ENCODE measurements at regions not wholly inside any gene's neighbourhood (a gene's known extent, or its start where the extent isn't known, plus 50 kb on each side); places are given as distances from the start of the nearest gene placed in this dataset.

DNA sequence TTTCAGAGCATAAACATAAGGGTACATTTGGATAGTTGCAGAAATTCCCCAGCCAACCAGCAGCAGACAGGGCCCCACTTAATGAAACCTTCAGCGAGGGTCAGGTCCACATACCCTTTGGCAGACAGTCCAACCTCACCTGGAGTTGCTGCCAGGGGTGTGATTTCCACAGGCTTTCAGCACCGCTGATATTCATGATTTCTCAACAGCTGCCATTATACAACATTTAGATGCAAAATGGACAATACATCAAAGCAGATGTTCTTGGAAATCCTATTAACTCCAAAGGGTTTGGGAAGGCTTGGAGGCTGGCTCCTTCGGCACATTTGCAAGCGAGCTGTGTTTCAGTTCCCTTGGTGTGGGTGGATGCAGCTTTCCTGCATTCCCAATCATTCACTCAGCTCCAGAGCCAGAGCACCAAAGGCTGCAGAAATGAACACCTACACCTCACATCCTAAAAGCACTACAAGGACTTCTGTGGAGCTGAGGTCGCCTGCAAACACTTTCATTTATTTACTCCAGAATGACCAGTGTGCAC lies 147.2 kb upstream of the VSTM2B start:
- POLR2A ChIA-PET, result no interaction called here
- Histone ChIP-seq H3K4me3 (ENCODE audit: low read depth in 2 of 2, low read length in 1 of 2) (no peak overlapping the region), H3K27me3 (ENCODE audit: insufficient read depth) (no peaks in the 10 kb centered on the region; the same call in 1 of the 2 replicates), H3K4me1 (ENCODE audit: control insufficient read depth in 1 of 2, insufficient read depth in 2 of 2, low read depth in 1 of 2, low read length in 1 of 2) (no peaks in the 10 kb centered on the region), H3K27ac (ENCODE audit: low read depth in 2 of 2, low read length in 1 of 2) (no peak overlapping the region), H3F3A (replicated peaks; ENCODE audit: insufficient read depth) (no peaks in the 10 kb centered on the region), H3K9ac (no peak overlapping the region), H2AFZ (ENCODE audit: low read depth) (no peak overlapping the region), H3K9me2 (no peaks in the 10 kb centered on the region), H3K79me2 (ENCODE audit: insufficient read depth) (no peaks in the 10 kb centered on the region), H4K20me1 (ENCODE audit: insufficient read depth) (no peaks in the 10 kb centered on the region), H3K9me3 (no peaks in the 10 kb centered on the region), H3K4me2 (no peak overlapping the region), H3K36me3 (replicated peaks in 1 of 2; ENCODE audit: control insufficient read depth in 1 of 2, insufficient read depth in 2 of 2, low read length in 1 of 2) (no peaks in the 10 kb centered on the region)
- TF ChIP-seq, protein P1, sequence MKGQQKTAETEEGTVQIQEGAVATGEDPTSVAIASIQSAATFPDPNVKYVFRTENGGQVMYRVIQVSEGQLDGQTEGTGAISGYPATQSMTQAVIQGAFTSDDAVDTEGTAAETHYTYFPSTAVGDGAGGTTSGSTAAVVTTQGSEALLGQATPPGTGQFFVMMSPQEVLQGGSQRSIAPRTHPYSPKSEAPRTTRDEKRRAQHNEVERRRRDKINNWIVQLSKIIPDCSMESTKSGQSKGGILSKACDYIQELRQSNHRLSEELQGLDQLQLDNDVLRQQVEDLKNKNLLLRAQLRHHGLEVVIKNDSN (IDR thresholded peaks at IDR 0.05; ENCODE audit: borderline replicate concordance, low read depth), result no peak
- TF ChIP-seq RAD21 (IDR thresholded peaks at IDR 0.05; ENCODE audit: low read length) (no peak), TAF1 (IDR thresholded peaks at IDR 0.05; ENCODE audit: borderline replicate concordance, low read depth, low read length) (no peak), ELF1 (IDR thresholded peaks at IDR 0.05) (no peak), NRF1 (IDR thresholded peaks at IDR 0.05; ENCODE audit: low read depth, low read length) (no peak)
- TF ChIP-seq, protein P2, sequence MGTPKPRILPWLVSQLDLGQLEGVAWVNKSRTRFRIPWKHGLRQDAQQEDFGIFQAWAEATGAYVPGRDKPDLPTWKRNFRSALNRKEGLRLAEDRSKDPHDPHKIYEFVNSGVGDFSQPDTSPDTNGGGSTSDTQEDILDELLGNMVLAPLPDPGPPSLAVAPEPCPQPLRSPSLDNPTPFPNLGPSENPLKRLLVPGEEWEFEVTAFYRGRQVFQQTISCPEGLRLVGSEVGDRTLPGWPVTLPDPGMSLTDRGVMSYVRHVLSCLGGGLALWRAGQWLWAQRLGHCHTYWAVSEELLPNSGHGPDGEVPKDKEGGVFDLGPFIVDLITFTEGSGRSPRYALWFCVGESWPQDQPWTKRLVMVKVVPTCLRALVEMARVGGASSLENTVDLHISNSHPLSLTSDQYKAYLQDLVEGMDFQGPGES (IDR thresholded peaks at IDR 0.05; ENCODE audit: low read depth, low read length), result no peak
- TF ChIP-seq, protein P3, sequence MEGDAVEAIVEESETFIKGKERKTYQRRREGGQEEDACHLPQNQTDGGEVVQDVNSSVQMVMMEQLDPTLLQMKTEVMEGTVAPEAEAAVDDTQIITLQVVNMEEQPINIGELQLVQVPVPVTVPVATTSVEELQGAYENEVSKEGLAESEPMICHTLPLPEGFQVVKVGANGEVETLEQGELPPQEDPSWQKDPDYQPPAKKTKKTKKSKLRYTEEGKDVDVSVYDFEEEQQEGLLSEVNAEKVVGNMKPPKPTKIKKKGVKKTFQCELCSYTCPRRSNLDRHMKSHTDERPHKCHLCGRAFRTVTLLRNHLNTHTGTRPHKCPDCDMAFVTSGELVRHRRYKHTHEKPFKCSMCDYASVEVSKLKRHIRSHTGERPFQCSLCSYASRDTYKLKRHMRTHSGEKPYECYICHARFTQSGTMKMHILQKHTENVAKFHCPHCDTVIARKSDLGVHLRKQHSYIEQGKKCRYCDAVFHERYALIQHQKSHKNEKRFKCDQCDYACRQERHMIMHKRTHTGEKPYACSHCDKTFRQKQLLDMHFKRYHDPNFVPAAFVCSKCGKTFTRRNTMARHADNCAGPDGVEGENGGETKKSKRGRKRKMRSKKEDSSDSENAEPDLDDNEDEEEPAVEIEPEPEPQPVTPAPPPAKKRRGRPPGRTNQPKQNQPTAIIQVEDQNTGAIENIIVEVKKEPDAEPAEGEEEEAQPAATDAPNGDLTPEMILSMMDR (IDR thresholded peaks at IDR 0.05), result no peak
- TF ChIP-seq, protein P4, sequence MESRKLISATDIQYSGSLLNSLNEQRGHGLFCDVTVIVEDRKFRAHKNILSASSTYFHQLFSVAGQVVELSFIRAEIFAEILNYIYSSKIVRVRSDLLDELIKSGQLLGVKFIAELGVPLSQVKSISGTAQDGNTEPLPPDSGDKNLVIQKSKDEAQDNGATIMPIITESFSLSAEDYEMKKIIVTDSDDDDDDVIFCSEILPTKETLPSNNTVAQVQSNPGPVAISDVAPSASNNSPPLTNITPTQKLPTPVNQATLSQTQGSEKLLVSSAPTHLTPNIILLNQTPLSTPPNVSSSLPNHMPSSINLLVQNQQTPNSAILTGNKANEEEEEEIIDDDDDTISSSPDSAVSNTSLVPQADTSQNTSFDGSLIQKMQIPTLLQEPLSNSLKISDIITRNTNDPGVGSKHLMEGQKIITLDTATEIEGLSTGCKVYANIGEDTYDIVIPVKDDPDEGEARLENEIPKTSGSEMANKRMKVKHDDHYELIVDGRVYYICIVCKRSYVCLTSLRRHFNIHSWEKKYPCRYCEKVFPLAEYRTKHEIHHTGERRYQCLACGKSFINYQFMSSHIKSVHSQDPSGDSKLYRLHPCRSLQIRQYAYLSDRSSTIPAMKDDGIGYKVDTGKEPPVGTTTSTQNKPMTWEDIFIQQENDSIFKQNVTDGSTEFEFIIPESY (IDR thresholded peaks at IDR 0.05; ENCODE audit: borderline replicate concordance, low read depth), result no peak
- DNase-seq, result no peak
- 0% methylated on average over 5 of the region's 5 CpGs for WGBS (ENCODE audit: low lambda C conversion rate)
- CTCF ChIA-PET, result no interaction called here

DNA sequence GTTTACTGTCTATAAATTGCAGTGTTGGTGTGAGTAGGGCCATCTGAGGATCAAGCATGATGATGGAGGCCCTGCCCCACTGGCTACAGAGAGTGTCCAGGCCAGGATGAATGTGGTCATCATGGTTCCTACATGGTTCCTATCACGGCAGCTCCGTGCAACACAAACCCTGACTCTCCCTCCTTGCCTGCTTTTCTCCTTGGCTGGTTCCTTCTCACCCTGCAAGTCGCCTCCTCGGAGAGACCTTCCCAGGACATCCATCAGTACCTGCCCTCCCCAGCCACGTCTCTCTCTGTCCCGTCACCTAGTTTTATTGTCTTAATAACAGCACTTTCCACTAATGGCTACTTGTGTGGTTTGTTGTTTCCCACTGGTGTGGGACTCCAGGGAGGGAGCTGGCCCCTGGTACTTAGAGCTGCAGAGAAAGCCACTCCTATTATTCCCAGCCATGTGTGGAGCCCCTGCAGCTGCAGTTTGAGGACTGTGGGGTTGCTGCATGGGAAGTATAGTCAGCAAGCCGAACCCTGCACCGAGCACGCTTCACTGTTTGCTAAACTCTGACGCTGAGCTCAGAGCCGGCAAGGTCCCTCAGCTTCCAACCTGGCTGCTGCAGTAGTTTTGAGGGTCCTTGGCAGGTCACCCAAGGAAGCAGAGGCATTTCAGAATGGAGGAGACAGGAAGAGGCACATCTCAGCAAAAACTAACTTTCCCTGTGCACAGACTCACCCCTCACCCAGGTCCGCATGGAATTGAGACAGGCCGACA lies 146.4 kb upstream of the VSTM2B start:
- H3K36me3 ChIP-seq (replicated peaks in 1 of 2; ENCODE audit: control insufficient read depth in 1 of 2, insufficient read depth in 2 of 2, low read length in 1 of 2), result no peaks in the 10 kb centered on the region
- no peak overlapping the region for H3K4me3 ChIP-seq (ENCODE audit: low read depth in 2 of 2, low read length in 1 of 2)
- H3K4me2 ChIP-seq, result no peak overlapping the region
- ChIA-PET CTCF (interaction anchor here (1.2 kb wide), 1 partner anchor 375 kb away, joined by 4 read pairs; no protein-coding TSS in a partner anchor), POLR2A (no interaction called here)
- H3K9ac ChIP-seq, result no peak overlapping the region
- no peaks in the 10 kb centered on the region for H3K79me2 ChIP-seq (ENCODE audit: insufficient read depth)
- DNase-seq, result no peak
- H3K9me2 ChIP-seq, result no peaks in the 10 kb centered on the region
- H3K27me3 ChIP-seq (ENCODE audit: insufficient read depth), result no peaks in the 10 kb centered on the region; the same call in 1 of the 2 replicates
- no peak overlapping the region for H2AFZ ChIP-seq (ENCODE audit: low read depth)
- no peaks in the 10 kb centered on the region for H4K20me1 ChIP-seq (ENCODE audit: insufficient read depth)
- 2% methylated on average over 9 of the region's 13 CpGs for WGBS (ENCODE audit: low lambda C conversion rate)
- no peaks in the 10 kb centered on the region for H3K4me1 ChIP-seq (ENCODE audit: control insufficient read depth in 1 of 2, insufficient read depth in 2 of 2, low read depth in 1 of 2, low read length in 1 of 2)
- H3F3A ChIP-seq (replicated peaks; ENCODE audit: insufficient read depth), result no peaks in the 10 kb centered on the region
- no peaks in the 10 kb centered on the region for H3K9me3 ChIP-seq
- no peak overlapping the region for H3K27ac ChIP-seq (ENCODE audit: low read depth in 2 of 2, low read length in 1 of 2)
- TF ChIP-seq FOXM1 (IDR thresholded peaks at IDR 0.05; ENCODE audit: low read depth), result no peak
- no peak for TF ChIP-seq NFIC (IDR thresholded peaks at IDR 0.05; ENCODE audit: borderline replicate concordance)
- TF ChIP-seq RCOR1 (IDR thresholded peaks at IDR 0.05; ENCODE audit: low read length), result no peak
- TF ChIP-seq, protein P5, sequence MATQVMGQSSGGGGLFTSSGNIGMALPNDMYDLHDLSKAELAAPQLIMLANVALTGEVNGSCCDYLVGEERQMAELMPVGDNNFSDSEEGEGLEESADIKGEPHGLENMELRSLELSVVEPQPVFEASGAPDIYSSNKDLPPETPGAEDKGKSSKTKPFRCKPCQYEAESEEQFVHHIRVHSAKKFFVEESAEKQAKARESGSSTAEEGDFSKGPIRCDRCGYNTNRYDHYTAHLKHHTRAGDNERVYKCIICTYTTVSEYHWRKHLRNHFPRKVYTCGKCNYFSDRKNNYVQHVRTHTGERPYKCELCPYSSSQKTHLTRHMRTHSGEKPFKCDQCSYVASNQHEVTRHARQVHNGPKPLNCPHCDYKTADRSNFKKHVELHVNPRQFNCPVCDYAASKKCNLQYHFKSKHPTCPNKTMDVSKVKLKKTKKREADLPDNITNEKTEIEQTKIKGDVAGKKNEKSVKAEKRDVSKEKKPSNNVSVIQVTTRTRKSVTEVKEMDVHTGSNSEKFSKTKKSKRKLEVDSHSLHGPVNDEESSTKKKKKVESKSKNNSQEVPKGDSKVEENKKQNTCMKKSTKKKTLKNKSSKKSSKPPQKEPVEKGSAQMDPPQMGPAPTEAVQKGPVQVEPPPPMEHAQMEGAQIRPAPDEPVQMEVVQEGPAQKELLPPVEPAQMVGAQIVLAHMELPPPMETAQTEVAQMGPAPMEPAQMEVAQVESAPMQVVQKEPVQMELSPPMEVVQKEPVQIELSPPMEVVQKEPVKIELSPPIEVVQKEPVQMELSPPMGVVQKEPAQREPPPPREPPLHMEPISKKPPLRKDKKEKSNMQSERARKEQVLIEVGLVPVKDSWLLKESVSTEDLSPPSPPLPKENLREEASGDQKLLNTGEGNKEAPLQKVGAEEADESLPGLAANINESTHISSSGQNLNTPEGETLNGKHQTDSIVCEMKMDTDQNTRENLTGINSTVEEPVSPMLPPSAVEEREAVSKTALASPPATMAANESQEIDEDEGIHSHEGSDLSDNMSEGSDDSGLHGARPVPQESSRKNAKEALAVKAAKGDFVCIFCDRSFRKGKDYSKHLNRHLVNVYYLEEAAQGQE (IDR thresholded peaks at IDR 0.05; ENCODE audit: low read depth, low read length), result no peak
- TF ChIP-seq, protein P6, sequence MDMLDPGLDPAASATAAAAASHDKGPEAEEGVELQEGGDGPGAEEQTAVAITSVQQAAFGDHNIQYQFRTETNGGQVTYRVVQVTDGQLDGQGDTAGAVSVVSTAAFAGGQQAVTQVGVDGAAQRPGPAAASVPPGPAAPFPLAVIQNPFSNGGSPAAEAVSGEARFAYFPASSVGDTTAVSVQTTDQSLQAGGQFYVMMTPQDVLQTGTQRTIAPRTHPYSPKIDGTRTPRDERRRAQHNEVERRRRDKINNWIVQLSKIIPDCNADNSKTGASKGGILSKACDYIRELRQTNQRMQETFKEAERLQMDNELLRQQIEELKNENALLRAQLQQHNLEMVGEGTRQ (IDR thresholded peaks at IDR 0.05; ENCODE audit: borderline replicate concordance, low read depth, low read length), result no peak
- no peak for TF ChIP-seq RFX5 (IDR thresholded peaks at IDR 0.05; ENCODE audit: low read length)
- TF ChIP-seq GABPA (IDR thresholded peaks at IDR 0.05; ENCODE audit: low read depth), result no peak
- TF ChIP-seq GATA2 (CRISPR knock-in tag; IDR thresholded peaks at IDR 0.05), result no peak

Data from SK-N-SH (cell line).